Tibial nerve (tissue), 4 donors: ENCODE measurements at regions not wholly inside any gene's neighbourhood (a gene's known extent, or its start where the extent isn't known, plus 50 kb on each side); places are given as distances from the start of the nearest gene placed in this dataset.

Source experiments
- EP300 ChIP-seq, 2 donors: sonication (generic); formaldehyde crosslinking; IDR thresholded peaks; one replicate each; pipeline ENCODE4 v1.6.1; 2017; ENCODE audit warnings: antibody characterized with exemption in 2 of 2, mild to moderate bottlenecking in 1 of 2
- POLR2A ChIP-seq, 2 donors: fragments of 450-650 bp; IDR thresholded peaks; one replicate each; pipeline ENCODE4 v1.6.1; 2017; ENCODE audit warnings: antibody characterized with exemption in 2 of 2, mild to moderate bottlenecking in 2 of 2, moderate library complexity in 2 of 2
- TF ChIP-seq, protein P1 (sequence below), 5 experiments: fragments of 200-600 bp in 3 of 5; fragments of 450-650 bp in 2 of 5; sonication (generic) in 3 of 5; IDR thresholded peaks; one replicate each; pipeline ENCODE4 v1.5.1; 2016 to 2019; ENCODE audit warnings: antibody characterized with exemption in 5 of 5, mild to moderate bottlenecking in 3 of 5, moderate library complexity in 2 of 5

DNA sequence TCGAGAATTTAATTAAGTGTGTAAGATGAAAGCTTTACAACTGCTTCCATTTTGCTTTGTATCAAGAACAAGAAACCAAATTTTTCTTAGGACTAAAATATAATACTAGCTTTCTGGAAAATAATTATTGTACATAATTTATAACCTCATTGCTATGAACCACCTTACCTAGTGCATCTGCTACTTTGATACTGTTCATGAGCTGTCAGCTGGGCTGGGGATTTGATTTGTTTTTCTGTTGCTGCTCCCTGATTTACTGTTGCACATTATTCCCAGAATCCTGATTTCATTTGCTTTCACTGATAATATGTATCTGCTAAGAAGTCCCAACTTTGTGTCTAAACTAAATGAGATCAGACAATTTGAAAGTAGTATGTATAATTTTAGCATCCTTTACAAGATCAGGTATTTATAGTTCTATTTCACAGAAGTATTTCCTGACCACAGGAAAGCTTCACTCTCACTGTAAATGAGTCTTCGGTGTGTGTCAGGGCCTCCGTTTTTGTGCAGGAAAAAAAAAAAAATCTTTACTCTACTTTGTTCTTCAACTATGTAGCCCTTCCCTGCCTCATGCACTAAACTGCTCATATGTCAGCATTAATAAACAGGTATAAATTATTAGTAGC, 105.6 kb upstream of the CCDC150 start:
- TF ChIP-seq, protein P1, sequence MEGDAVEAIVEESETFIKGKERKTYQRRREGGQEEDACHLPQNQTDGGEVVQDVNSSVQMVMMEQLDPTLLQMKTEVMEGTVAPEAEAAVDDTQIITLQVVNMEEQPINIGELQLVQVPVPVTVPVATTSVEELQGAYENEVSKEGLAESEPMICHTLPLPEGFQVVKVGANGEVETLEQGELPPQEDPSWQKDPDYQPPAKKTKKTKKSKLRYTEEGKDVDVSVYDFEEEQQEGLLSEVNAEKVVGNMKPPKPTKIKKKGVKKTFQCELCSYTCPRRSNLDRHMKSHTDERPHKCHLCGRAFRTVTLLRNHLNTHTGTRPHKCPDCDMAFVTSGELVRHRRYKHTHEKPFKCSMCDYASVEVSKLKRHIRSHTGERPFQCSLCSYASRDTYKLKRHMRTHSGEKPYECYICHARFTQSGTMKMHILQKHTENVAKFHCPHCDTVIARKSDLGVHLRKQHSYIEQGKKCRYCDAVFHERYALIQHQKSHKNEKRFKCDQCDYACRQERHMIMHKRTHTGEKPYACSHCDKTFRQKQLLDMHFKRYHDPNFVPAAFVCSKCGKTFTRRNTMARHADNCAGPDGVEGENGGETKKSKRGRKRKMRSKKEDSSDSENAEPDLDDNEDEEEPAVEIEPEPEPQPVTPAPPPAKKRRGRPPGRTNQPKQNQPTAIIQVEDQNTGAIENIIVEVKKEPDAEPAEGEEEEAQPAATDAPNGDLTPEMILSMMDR (IDR thresholded peaks at IDR 0.05): no peak
- TF ChIP-seq POLR2A (IDR thresholded peaks at IDR 0.05) (no peak), EP300 (IDR thresholded peaks at IDR 0.05) (no peak)
